ENCODE measurements at regions not wholly inside any gene's neighbourhood (a gene's known extent, or its start where the extent isn't known, plus 50 kb on each side); places are given as distances from the start of the nearest gene placed in this dataset.

- no peak for DNase-seq
Measured at GRCh38 chr1:73953586-73953985, 244.4 kb downstream of the LRRIQ3 start.

- no peak for DNase-seq
Measured at GRCh38 chr1:73953186-73953585, 244.8 kb downstream of the LRRIQ3 start.

- DNase-seq, result no peak
Measured at GRCh38 chr1:73948055-73948454, 249.9 kb downstream of the LRRIQ3 start.

- DNase-seq, result no peak
Measured at GRCh38 chr1:73947009-73947408, 251.0 kb downstream of the LRRIQ3 start.

DNA sequence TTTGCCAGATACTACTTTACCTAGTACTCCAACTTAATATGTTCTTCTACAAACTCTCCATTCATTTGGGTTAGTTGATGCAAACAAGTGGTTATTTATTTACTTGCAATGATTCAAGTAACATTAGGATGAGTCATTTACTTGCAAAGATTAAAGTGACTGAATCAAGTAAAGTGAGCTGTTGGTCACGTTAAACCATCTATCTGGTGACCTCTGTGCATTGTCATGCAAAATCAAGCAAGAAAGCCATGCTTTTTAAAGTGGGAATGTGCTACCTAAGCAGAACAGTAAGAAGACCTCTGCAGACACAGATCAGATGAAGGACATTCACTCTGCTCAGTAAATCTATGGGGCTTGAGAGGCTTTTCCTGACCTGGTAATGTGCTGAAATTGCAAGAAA lies 254.7 kb downstream of the LRRIQ3 start:
- no peak for DNase-seq

DNA sequence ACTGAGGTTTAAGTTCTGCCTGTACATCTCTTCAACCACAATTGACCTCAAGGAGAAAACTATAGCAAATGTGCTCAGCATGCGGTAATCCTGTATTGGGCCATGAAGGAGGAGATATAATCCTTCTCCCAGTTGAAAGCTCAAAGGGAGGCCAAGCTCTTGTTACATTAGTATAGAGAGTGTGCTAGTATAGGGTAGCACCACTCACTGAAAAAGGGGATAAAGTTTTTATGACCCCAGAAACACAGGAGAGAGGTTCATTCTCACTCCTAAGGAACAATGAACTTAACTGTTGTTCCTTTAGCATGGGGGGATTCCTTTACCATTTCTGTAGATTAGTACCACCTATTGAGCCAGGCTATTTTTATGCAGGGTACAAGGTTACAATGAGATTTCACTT lies 267.7 kb downstream of the LRRIQ3 start:
- no peak for DNase-seq

DNA sequence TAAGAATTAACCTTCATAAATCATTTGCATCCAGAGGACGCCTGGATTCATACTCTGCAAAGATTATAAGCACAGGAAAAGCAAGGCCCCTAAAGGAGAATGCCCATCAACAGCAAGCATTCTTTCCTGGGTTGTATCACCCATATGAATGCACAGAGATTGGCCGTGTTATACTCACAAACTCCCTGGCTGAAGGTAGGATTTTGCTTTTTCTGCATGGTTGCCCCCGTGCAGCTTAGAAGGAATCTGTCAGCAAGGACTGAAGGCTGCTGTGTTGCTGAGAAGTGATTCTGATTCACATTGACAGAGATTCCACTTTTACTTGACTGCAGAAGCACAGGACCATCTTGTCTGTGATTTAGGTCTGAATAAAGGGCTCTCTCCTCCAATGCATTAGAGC lies 283.0 kb downstream of the LRRIQ3 start:
- DNase-seq, result no peak

- DNase-seq, result no peak
Measured at GRCh38 chr1:73913025-73913424, 285.0 kb downstream of the LRRIQ3 start.

- no peak for DNase-seq
Measured at GRCh38 chr1:73911849-73912248, 286.1 kb downstream of the LRRIQ3 start.

GRCh38 chr1:73910466-73910865 lies 287.5 kb downstream of the LRRIQ3 start:
- DNase-seq, result no peak

GRCh38 chr1:73910062-73910461 lies 287.9 kb downstream of the LRRIQ3 start:
- DNase-seq, result no peak

DNA sequence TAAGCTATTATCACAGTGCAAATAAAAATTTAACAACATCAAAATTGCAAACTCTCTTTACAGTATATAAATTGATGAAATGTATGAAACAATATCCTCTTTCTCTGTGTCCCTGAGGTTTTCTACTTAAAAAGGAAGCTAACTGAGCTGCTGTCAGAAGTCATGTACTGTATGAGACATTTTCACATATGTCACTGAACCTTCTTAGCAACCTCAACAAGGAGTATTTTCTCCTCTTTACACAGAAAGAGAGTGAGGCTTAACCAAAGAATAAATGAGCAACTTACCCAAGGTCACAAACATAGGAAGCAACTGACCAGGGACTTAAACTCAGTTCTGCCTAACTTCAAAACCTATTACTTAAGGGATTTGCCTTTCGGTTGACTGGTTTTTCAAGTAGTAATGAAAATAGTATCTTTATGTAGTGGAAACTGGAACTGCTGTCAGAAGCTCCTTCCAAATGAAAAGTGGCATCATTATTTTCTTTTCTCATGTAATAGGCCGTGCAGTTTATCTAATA lies 288.9 kb downstream of the LRRIQ3 start:
- DNase-seq, result peak; percentile 32

- DNase-seq, result no peak
Measured at GRCh38 chr1:73907051-73907450, 290.9 kb downstream of the LRRIQ3 start.

DNA sequence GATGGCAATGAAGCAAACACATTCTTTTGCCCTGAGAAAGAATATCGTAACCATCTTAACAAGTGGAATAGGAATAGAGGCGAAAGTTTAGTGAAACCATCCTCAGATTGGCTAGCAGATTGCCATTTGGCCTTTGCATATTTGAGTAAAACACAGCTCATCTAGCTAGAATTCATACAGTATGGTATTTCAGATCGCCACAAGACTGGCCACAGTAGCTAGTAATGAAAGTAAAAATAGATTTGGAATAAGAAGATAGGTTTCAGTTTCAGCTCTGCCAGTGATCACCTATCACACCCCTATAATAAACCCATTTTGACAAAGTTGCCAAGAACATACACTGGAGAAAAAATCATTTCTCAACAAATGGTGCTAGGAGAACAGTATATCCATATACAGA lies 294.9 kb downstream of the LRRIQ3 start:
- DNase-seq, result no peak

GRCh38 chr1:73901738-73902137 lies 296.2 kb downstream of the LRRIQ3 start:
- no peak for DNase-seq

- DNase-seq, result no peak
Measured at GRCh38 chr1:73899311-73899710, 298.7 kb downstream of the LRRIQ3 start.

- DNase-seq, result no peak
Measured at GRCh38 chr1:73898540-73898939, 299.4 kb downstream of the LRRIQ3 start.

DNA sequence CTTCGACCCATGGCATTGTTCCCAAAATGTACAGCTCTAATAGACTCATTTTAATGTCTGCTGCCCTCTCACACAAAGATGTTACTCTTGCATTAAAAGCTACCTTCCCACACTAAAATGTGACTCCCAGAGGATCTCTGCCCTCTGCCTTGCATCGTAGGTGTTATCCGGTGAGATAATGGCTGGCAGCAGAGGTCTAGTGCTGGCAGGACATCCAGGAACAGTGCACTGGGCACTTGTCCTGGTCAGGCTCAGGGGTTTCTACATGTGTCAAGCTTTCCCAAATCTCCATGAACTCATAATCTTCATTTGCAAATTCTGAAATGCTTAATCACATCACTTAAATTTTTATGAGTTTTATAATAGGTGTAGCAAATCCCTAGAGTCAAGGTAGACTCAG lies 310.6 kb downstream of the LRRIQ3 start:
- no peak for DNase-seq

GRCh38 chr1:73886716-73887115 lies 311.3 kb downstream of the LRRIQ3 start:
- peak; percentile 15 for DNase-seq

DNA sequence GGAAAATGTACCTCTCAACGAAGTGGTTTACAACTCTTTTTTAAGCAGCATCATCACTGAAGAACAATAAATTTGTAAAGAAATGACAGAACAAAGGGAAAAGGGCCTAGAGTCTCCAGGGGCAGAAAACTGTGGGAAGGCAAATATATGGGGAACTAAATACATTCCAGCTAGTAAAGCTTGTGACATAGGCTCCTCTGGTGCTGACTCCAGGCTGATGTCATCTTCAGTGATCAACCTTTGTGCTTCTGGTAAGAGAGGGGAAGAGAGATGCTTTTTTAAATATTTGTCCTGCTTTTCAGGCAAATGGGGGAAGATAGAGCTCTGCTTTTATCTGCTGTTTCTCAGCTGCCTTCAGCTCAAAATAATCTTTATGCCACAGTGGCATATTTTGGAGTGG lies 323.2 kb downstream of the LRRIQ3 start:
- no peak for DNase-seq

DNA sequence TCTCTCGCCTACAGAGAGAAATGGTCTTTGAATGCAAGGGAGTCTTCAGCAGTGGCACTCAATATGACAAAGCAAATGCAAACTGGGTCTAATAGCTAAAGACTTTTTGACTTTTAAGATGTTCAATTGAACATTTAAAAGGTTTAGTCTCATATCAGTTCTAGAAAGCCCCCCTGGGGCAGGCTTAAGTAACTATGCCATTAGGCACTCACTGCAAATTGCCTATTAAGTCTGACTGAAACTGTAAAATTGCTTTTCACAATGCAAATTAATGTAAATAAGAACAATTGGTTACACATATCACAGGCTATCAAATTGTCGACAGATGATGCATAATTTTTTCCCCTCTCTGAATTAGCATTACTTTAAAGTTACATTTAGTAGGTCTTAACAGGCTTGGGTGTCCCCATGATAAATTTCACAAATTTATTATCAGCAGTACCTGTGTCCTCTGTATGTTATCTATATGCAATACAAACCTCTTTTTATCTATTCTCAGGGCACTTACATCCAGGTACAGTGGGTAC lies 329.1 kb downstream of the LRRIQ3 start:
- DNase-seq, result no peak

- peak; percentile 31 for DNase-seq
Measured at GRCh38 chr1:73862355-73862754, 335.6 kb downstream of the LRRIQ3 start.

DNA sequence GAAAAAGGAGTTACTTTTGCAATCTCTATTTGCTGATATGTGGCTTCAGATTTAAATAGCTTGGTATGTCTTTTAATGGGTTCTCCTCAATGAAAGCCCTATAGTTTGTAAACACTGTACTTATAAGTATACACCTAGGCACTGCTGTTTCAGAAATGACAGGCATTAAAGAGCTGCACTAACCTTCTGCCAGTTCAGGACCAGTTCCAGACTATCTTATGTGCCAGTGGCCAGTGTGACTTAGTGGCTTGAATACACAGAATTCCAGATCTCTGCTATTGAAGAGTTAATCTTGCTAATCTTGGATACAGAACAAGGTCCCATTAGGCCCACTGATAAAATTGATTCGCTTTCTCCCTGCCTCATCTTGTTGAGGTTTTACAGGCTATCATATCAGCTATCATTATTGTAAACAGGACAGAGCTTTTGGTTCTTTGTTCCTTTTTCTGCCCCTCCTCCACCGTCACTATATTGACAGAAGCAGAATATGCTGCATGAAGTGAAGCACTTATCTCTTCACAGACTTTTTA lies 337.5 kb downstream of the LRRIQ3 start:
- DNase-seq, result no peak

- no peak for DNase-seq
Measured at GRCh38 chr1:73859227-73859626, 338.7 kb downstream of the LRRIQ3 start.

DNA sequence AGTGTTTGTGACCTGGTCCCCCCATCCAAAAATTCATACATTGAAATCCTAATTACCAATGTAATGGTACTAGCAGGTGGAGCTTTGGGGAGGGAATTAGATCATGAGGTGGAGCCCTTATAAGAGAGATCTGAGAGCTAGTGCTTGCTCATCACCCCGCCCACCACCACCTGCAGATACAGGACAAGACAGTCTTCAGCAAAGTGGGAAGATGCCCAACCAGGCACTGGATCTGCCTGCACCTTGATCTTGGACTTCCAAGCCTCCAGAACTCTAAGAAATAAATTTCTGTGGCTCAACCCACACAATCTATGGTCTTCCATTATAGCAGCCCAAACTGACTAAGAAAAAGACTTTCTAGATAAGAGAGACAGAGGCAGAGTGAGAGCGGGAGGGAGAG lies 343.4 kb downstream of the LRRIQ3 start:
- no peak for DNase-seq

Data from NCI-H1105 treated with DMSO at 0.1 percent for 48 hours (cell line).